ENCODE measurements at regions not wholly inside any gene's neighbourhood (a gene's known extent, or its start where the extent isn't known, plus 50 kb on each side); places are given as distances from the start of the nearest gene placed in this dataset.

DNA sequence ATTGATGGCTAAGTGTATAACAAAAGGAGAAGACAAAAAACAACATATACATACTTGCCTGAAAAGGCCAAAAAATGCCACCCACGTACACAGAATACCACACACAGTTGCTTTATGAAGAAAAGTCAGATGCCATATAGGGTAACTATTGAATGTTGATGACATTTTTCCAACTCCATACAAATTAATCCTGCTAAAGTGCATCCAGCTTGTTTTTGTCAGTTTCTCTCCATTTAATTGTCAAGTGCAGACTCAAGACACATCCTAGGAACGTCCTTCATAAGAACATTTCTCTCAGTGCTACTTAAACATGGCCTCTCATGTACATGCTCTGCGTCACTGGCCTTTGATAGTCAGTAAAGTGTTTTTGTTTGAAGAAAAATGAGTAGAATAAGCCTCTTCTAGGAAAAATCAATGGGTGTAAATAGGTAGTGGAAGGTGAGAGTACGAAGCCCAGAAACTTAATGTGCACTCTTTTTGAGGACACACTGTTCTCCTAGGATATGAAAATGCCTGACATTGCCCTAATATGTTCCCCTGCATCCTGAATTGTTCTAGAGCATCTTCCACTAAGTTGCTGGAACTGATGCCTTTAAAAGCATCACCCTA, 267.4 kb upstream of the ATP11B start:
- 22% methylated on average over 4 of the region's 4 CpGs for WGBS (ENCODE audit: low lambda C conversion rate)
- ChIA-PET POLR2A (no interaction called here), CTCF (no interaction called here)
- DNase-seq, result no peak
- Histone ChIP-seq H3K79me2 (ENCODE audit: insufficient read depth) (no peaks in the 10 kb centered on the region), H3K27me3 (ENCODE audit: insufficient read depth) (no peaks in the 10 kb centered on the region), H3K9me2 (no peaks in the 10 kb centered on the region), H3K36me3 (replicated peaks in 1 of 2; ENCODE audit: control insufficient read depth in 1 of 2, insufficient read depth in 2 of 2, low read length in 1 of 2) (no peaks in the 10 kb centered on the region), H3K4me3 (ENCODE audit: low read depth in 2 of 2, low read length in 1 of 2) (no peak overlapping the region), H3K4me1 (ENCODE audit: control insufficient read depth in 1 of 2, insufficient read depth in 2 of 2, low read depth in 1 of 2, low read length in 1 of 2) (no peaks in the 10 kb centered on the region), H3K9ac (no peak overlapping the region), H4K20me1 (ENCODE audit: insufficient read depth) (no peaks in the 10 kb centered on the region), H3F3A (replicated peaks; ENCODE audit: insufficient read depth) (no peaks in the 10 kb centered on the region), H3K27ac (ENCODE audit: low read depth in 2 of 2, low read length in 1 of 2) (no peak overlapping the region), H3K4me2 (no peak overlapping the region), H2AFZ (ENCODE audit: low read depth) (no peak overlapping the region), H3K9me3 (no peaks in the 10 kb centered on the region)
- TF ChIP-seq SIN3A (IDR thresholded peaks at IDR 0.05; ENCODE audit: borderline replicate concordance, low read depth, low read length), result no peak
- TF ChIP-seq RFX5 (IDR thresholded peaks at IDR 0.05; ENCODE audit: low read length), result no peak
- no peak for TF ChIP-seq TAF1 (IDR thresholded peaks at IDR 0.05; ENCODE audit: borderline replicate concordance, low read depth, low read length)
- no peak for TF ChIP-seq IRF3 (IDR thresholded peaks at IDR 0.05; ENCODE audit: low read depth, low read length)

GRCh38 chr3:182527745-182528144, 265.6 kb upstream of the ATP11B start:
- H3K4me3 ChIP-seq (ENCODE audit: low read depth in 2 of 2, low read length in 1 of 2), result no peak overlapping the region
- ChIA-PET CTCF (interaction anchor here (0.6 kb wide), 1 partner anchor 44 kb away, joined by 3 read pairs; no protein-coding TSS in a partner anchor), POLR2A (no interaction called here)
- no peaks in the 10 kb centered on the region for H3K9me2 ChIP-seq
- no peaks in the 10 kb centered on the region for H3K9me3 ChIP-seq
- H2AFZ ChIP-seq (ENCODE audit: low read depth), result no peak overlapping the region
- no peaks in the 10 kb centered on the region for H3F3A ChIP-seq (replicated peaks; ENCODE audit: insufficient read depth)
- no peak for TF ChIP-seq CHD2 (IDR thresholded peaks at IDR 0.05; ENCODE audit: low read length, partially characterized antibody)
- no peak for TF ChIP-seq NFIC (IDR thresholded peaks at IDR 0.05; ENCODE audit: borderline replicate concordance)
- TF ChIP-seq TCF12 (IDR thresholded peaks at IDR 0.05), result no peak
- TF ChIP-seq MEF2A (IDR thresholded peaks at IDR 0.05; ENCODE audit: borderline replicate concordance, low read depth), result no peak
- TF ChIP-seq PBX3 (IDR thresholded peaks at IDR 0.05), result no peak
- TF ChIP-seq TEAD4 (IDR thresholded peaks at IDR 0.05; ENCODE audit: borderline replicate concordance, insufficient read depth), result no peak
- TF ChIP-seq EZH2phosphoT487 (IDR thresholded peaks at IDR 0.05; ENCODE audit: borderline replicate concordance, low read depth), result no peak
- TF ChIP-seq YY1 (IDR thresholded peaks at IDR 0.05; ENCODE audit: low read depth), result no peak
- no peak for TF ChIP-seq TAF1 (IDR thresholded peaks at IDR 0.05; ENCODE audit: borderline replicate concordance, low read depth, low read length)
- TF ChIP-seq FOXJ3 (CRISPR knock-in tag; IDR thresholded peaks at IDR 0.05), result no peak
- TF ChIP-seq MXI1 (IDR thresholded peaks at IDR 0.05; ENCODE audit: low read depth, low read length), result no peak
- H3K27me3 ChIP-seq (ENCODE audit: insufficient read depth), result no peaks in the 10 kb centered on the region
- DNase-seq, result no peak
- H3K9ac ChIP-seq, result no peak overlapping the region
- no peaks in the 10 kb centered on the region for H3K79me2 ChIP-seq (ENCODE audit: insufficient read depth)
- no peak overlapping the region for H3K4me2 ChIP-seq
- no peaks in the 10 kb centered on the region for H3K36me3 ChIP-seq (replicated peaks in 1 of 2; ENCODE audit: control insufficient read depth in 1 of 2, insufficient read depth in 2 of 2, low read length in 1 of 2)
- no peaks in the 10 kb centered on the region for H4K20me1 ChIP-seq (ENCODE audit: insufficient read depth)
- H3K4me1 ChIP-seq (ENCODE audit: control insufficient read depth in 1 of 2, insufficient read depth in 2 of 2, low read depth in 1 of 2, low read length in 1 of 2), result no peaks in the 10 kb centered on the region
- H3K27ac ChIP-seq (ENCODE audit: low read depth in 2 of 2, low read length in 1 of 2), result no peak overlapping the region

Measured in SK-N-SH (cell line).